Activated CD4-positive, alpha-beta T cell treated with anti-CD3 and anti-CD28 coated beads, Interleukin-2, amount 50 U/mL, for 24 hours (primary cell): ENCODE measurements at regions not wholly inside any gene's neighbourhood (a gene's known extent, or its start where the extent isn't known, plus 50 kb on each side); places are given as distances from the start of the nearest gene placed in this dataset.
A peak's percentile ranks its signal among the peaks of the same experiment; 100 is the strongest.
"Not testable (repeated sequence)": the region's sequence is repeated elsewhere in the genome, so short reads cannot be mapped to it uniquely, and the experiment has no call there.

ENCODE experiments used
- DNase-seq, 2 donors: peaks; one replicate each; pipeline ENCODE4 v3.0.0-alpha.2; 2020; ENCODE audit warnings: low read depth in 1 of 2, low spot score in 1 of 2

DNA sequence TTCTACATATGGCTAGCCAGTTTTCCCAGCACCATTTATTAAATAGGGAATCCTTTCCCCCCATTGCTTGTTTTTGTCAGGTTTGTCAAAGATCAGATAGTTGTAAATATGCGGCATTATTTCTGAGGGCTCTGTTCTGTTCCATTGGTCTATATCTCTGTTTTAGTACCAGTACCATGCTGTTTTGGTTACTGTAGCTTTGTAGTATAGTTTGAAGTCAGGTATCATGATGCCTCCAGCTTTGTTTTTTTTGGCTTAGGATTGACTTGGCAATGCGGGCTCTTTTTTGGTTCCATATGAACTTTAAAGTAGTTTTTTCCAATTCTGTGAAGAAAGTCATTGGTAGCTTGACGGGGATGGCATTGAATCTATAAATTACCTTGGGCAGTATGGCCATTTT lies 60.0 kb upstream of the GPC3 start:
- not testable (repeated sequence) for DNase-seq

DNA sequence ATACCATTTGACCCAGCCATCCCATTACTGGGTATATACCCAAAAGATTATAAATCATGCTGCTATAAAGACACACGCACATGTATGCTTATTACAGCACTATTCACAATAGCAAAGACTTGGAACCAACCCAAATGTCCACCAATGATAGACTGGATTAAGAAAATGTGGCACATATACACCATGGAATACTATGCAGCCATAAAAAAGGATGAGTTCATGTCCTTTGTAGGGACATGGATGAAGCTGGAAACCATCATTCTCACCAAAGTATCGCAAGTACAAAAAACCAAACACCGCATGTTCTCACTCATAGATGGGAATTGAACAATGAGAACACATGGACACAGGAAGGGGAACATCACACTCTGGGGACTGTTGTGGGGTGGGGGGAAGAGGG lies 81.7 kb upstream of the GPC3 start:
- not testable (repeated sequence) for DNase-seq

DNA sequence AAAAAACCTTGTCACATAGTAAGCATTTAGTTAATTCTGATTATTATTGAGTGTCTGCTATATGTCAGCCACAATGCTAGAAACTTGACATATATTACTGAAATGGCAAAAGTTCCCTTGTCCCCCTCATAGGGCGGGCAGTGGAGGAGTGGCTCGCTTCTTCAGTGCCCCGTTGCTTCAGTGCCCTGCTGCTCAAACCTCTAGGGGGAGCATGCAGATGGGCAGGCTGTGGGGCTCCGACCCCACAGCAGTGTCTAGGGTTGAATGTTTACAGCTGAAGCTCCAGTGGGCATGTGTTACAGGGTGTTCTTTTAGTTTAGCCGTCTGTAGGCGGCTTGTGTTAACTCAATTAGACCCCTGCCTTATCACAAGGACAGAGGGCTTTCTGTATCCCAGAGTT lies 86.5 kb upstream of the GPC3 start:
- DNase-seq, result not testable (repeated sequence)

DNA sequence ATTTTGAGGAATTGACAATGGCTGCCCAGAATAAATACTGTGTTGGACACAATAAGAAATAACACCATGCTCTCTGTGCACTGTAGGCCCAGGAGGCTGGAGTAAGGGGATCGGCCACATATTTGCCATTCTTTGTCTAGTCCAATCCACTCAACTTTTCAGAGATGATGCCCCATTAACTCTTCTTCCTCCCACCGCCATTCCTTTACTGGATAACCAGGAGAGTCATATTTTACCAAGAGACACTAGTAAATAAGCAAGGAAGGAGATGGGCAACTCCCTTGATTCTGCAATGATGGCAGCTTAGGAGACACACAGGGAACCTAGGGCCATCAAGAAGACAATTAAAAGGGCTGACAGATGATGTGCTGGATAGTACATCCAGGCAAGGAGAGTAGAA lies 87.9 kb upstream of the GPC3 start:
- DNase-seq, result no peak

DNA sequence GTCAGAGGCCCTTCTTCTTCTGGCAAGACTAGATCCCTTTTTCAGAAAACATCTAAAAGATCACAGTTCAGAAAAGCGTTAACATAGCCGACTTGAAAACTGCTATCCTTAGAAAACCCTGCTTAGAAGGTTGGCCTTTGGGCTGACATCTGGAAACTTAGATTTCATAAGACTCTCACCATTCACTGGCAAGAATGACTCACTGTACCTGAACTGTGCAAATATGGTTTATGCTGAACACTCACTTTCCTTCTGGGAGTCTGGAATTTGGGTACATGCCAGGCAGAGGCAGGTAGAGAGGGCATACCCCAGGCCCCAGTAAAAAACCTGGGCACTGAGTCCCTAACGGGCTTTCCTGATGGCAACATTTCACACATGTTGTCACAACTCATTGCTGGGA lies 88.8 kb upstream of the GPC3 start:
- DNase-seq, result no peak

DNA sequence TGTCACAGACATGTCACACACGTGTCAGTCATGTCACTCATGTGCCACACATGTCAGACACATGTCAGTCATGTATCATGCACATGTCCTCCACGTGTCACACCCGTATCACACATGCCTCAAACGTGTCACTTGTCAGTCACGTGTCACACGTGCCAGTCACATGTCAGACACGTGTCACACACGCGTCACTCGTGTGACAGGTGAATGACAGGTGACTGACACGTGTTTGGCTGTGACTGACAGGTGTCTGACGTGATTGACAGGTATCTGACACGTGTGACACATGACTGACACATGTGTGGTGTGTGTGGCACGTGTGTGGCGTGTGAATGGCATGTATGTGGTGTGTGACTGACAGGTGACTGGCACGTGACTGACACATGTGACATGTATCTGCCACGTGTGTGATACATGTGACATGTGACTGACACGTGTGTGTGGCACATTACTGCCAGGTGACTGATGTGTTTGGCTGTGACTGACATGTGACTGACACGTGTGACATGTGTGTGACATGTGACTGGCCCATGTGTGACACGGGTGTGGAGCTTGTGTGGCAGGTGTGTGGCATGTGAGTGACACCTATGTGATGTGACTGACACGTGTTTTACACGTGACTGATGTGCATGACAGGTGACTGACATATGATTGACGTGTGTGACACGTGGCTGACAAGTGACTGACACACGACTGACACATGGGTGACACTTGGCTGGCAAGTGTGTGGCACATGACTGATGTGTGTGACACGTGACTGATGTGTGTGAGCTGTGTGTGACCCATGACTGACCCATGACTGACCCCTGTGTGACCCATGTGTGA lies 90.7 kb upstream of the GPC3 start:
- DNase-seq, result no peak

DNA sequence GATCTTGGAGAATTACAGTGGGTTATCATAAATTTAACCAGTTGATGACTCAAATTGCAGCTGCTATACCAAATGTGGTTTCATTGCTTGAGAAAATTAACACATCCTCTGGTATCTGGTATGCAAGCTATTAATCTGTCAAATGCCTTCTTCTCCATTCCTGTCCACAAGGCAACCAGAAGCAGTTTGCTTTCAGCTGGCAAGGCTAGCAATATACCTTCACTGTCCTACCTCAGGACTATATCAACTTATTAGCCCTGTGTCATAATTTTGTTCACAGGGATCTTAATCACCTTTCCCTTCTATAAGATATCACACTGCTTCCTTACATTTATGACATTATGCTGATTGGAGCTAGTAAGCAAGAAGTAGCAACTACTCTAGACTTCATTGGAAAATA lies 110.0 kb upstream of the GPC3 start:
- no peak for DNase-seq

DNA sequence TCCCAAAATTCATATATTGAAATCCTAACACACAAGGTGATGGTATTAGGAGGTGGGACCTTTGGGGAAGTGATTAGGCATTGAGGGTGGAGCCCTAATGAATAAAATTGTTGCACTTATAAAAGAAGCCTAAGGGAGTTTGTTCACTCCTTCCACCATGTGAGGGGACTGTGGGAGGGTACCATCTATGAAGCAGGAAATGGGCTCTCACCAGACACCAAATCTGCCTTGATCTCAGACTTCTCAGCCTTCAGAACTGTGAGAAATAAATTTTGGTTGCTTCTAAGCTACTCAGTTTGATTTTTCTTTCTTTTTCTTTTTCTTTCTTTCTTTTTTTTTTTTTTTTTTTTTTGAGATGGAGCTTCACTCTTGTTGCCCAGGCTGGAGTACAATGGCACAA lies 116.2 kb upstream of the GPC3 start:
- no peak for DNase-seq

DNA sequence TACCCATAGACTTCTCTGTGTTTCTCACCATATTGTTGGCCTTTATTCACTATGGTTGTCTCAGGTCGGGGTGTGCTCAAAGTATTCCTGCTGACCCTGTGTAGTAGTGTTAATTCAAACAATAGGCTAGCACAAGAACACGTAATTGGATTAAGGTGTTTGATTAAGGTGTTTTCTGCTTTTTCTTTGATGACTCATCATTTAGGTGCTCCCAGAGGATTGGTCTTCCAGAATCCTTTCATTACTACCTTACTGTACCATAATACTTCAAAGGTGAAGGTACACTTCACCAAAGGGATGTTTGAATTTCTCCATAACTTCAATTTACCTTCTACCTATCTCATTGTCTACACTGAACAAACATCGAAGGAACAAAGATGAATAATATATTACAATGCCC lies 121.7 kb upstream of the CCDC160 start:
- DNase-seq, result no peak

DNA sequence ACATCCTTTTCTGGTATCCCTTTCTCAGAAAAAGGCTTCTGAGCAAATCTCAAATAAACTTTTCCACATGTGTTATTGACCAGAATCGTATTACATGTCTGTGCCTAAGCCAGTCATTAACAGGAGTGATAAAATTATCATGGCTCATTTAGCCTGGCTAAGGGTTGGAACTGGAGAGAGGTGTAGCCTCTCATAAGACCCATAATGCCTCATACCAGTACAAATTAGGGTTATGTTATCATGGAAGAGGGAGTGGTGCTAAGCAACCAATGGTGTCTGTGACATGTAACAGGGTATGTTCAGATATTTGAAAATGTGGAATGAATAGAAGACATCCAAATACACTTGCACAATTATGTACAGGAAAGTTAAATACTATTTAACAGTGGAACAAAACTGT lies 99.6 kb upstream of the CCDC160 start:
- no peak for DNase-seq

DNA sequence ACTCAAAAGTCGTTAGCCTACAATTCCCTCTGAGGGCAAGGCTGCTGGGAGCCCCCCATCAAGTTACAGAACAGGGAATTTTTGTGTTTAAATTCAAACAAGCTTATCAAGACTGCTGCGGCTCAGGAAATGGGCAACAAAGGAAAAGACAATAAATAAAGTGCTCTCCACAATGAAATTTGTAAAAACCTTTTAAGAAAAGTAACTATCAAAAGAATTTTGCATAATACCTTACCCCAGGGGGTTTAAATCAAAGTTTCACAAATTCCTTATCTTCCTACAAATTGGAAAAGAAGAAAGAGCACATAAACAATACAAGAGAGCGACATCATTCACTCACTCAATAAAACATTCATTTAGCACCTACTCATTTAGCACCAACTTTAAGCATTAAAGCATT lies 97.9 kb upstream of the CCDC160 start:
- DNase-seq, result no peak

DNA sequence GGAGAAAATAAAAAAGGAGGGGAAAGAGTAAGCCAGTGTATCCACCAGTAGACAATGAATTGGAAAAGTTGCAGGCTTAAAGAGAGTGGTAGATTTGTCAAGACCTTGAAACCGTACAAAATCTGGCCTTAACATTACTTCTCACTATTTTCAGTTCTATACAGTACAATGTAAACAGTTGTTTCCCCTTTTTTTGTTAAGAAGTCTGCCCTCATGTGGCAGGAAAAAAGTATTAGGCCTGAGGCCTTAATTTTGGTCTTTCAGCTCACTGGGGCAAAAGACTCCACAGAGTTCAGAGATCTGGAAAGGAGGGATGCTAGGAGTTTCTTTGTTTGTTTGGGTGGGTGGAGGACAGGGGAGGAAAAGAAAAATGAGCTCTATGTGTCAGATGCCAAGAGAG lies 92.8 kb upstream of the CCDC160 start:
- DNase-seq, result no peak

DNA sequence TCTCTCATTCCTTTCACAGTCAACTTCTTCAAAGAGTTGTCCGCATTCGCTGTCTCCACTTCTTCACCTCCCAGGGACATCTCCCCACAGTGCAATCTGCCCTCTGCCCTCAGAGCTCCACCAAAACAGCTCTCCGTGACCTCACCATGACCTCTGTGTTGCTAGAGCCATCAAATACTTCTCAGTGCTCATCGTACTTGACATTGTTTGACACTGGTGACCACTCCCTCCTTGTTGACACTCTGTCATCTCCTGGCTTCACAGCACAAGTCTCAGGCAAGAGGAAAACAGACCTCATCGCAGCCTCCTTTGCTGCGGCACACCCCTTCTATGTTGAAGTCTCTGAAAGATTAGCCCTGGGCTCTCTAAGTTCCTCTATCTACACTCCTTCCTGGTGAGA lies 90.5 kb upstream of the CCDC160 start:
- DNase-seq, result no peak

DNA sequence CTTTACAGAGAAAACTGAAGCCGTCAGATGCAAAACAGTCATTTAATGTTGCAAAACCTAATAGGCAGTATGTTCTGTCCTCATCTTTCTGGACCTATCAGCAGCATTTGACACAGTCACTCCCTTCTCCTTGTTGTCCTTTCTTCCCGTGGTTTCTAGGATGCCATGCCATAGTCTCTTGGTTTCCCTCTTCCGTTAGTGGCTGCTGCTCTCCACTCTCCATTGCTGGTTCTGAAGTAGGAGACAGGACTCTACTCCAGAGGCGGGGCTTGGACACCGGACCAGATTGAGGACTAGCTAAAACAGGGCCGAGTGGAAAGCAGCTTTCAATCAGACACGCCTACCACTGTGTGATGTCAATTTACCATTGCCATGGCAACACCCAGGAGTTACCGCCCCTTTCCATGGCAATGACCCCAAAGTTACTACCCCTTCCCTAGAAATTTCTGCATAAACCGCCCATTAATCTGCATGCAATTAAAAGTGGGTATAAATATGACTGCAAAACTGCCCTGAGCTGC lies 88.8 kb upstream of the CCDC160 start:
- DNase-seq, result no peak

DNA sequence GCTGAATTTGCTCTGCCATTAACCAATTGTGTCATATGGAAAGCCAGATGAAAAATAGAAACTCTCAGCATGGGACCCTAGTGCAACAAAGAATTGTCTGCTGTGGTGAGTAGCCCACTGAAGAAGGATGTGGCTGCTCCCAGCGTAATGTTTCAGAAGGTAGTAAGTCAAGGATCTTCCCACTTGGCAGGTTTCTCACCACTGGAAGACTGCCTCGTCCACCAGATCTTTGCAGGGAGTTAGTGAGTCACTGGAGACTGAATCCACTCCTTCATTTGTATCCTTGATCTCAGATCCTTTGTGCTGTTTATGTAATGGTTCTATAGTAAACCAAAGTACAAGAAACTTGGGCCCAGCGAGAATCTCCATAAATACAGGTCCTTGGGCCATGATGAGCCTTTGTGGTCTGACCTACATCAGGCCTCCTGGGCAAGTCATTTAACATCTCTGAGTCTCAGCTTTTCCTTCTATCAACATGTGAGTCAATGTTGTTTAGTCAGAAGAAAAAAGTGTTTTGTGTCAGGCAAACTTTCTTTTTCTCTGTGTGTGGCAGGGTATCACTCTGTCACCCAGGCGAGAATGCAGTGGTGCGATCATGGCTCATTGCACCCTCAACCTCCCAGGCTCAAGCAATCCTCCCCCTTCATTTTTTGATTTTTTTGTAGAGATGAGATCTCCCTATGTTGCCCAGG lies 78.0 kb upstream of the CCDC160 start:
- DNase-seq, result no peak

DNA sequence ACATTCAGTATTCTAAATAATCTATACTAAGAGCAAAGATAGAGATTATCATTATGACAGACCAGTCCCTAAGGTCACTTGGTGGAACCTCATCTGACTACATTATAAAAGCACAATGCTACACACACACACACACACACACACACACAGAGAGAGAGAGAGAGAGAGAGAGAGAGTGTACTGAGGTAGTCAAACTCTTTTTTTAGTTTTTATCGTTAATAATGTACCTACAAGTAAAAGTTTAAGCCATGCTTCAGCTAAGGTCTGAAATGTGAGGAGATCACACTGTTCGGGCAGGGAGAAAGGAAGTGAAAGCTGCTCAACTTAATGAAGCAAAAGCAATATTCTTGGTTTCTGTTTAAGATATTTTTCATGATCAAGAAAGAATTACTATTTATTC lies 75.8 kb upstream of the CCDC160 start:
- no peak for DNase-seq

DNA sequence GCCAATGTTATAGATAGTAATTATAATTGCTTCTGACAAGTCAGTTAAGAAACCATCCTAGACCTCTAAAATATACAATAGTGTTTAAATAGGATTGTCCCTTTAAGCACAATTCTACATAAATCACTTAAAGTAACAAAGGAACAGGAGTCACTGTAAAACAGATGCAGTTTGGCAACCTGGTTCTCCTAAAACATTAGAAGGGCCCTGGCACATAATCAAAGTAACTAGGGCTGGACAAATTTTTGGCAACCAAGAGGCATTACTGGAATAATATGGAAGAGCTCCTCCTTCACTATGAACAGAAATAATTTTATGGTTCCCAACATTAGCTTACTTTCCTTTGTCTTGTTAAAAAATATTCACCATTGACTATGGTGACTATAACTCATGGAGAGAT lies 75.0 kb upstream of the CCDC160 start:
- DNase-seq, result no peak

DNA sequence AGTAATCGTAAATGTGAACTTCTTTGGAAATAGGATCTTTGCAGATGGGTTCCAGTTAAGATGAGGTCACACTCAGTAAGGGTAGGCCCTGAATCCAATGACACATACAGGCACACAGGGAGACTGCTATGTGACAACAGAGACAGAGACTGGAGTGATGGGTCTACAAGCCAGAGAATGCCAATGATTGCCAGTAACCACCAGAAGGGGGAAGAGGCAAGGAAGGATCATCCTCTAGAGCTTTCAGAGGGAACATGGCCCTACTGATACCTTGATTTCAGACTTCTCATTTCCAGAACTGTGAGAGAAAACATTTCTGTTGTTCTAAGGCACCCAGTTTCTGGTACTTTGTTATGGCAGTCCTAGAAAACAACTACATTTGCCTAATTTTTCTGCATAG lies 73.1 kb upstream of the CCDC160 start:
- DNase-seq, result no peak

DNA sequence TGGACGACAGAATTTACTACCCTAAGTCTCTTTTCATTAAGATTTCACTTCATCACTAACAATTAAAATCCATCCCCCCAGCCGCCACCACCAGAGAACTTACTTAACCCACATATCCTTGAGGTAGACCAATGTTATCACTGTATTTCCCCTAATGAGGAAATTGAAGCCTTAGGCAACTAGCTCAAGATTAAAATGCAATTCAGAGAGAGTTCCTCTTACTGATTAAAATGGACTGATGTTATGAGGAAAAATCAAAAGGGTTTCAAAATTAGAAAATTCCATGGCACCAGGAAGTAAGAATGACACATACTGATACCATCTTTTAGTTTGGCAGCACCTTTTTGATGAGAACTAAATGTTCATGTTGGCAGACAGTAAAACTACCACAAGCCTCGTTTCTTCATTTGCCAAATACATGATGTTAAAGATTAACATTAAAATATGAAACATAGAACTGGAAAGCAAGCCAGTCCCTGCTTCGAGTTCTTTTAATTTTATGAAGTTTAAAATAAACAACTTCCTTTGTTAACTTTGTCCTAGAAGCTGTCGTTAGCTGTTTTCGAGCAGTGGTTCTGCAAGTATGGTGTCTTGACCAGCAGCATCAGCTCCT lies 69.3 kb upstream of the CCDC160 start:
- no peak for DNase-seq

DNA sequence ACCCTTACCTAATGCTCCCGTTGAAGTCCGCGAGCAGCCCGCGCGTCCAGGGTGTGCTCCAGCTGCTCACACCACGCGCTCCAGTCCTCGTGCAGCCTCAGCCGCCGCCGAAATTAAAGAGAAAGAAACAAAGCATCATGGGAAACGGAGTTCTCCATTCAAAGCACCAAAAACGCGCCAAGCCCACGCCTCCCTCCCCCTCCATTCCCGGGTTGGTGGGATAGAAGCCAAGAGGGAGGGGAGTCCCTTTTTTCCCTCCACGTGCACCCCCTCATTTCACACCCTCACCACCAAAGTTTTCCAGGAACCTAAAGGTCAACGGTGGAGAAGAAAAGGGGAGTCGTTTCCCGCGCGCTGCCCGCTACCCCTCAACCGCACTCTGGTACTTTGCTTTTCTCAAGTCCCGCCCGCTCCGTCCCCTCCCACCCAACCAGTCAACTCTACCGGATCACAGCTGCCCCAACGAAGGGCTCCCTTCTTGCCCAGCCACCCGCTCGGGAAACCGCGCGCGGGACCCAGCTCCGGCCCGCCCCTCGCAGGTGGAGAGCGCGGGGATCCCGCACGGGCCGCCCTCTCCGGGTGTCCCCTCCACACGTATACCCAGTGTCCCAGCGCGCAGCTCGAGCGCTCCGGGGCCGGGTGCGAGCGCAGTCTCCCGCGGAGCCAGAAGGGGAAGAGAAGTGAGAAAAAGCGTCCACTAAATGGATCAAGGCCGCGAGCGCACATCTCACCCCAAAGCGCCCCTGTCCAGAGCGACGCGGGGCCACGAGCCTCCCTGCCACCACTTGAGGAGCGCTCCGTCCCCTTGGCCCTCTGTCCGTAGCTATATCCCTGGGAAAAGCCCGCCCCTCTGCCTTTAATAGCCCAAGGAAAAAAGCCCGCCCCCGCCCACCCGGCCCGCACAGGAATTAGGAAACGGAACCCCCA lies 65.1 kb upstream of the CCDC160 start:
- DNase-seq, result peak in 1 of 2 donors; percentile 26

DNA sequence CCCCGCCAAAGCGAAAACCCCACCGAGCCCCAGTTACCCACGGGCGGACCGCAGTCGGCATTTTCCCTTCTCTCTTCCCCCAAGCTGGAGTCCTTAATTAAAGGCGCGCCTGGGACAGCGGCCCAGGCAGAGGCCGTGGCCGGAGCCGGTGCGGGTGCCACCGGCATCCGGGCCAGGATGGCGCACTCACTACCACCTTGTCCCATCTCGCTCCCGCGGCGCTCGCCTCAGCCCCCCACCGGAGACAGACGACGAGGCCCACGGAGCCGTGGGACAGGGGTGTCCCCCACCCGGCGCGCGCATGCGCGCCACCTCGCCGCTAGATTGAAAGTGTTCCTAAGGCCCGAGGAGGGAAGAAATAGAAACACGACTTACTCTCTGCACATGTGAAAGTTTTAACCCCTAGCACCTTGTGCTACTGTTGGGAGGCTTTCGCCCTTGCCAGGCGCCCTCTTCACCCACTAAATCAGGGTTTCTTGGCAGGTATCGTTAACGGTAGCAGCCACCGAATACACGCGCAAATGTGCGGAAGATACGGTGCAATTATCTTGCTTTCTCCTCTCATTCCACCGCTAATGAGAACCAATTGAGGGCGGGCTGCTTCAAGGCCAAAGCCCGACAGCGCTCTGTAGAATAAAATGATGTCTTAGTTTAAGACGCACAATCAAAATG lies 64.3 kb upstream of the CCDC160 start:
- DNase-seq, result no peak
